HG03342 (cell line): ENCODE measurements at regions not wholly inside any gene's neighbourhood (a gene's known extent, or its start where the extent isn't known, plus 50 kb on each side); places are given as distances from the start of the nearest gene placed in this dataset.
"Not testable (repeated sequence)": the region's sequence is repeated elsewhere in the genome, so short reads cannot be mapped to it uniquely, and the experiment has no call there.

Experiments
- ATAC-seq: cut with Tn5 transposase; IDR thresholded peaks from one replicate; pipeline ENCODE4 v1.9.1; 2021; ENCODE audit warnings: mild to moderate bottlenecking, moderate library complexity; ENCODE audit not compliant: unreplicated experiment

GRCh38 chr11:92045301-92045700 is 179.3 kb upstream of the FAT3 start:
- ATAC-seq: no peak

- no peak for ATAC-seq
Observed at GRCh38 chr11:92035488-92035887, 189.1 kb upstream of the FAT3 start.

- ATAC-seq: not testable (repeated sequence)
Observed at GRCh38 chr11:92027136-92027535, 197.5 kb upstream of the FAT3 start.

- no peak for ATAC-seq
Observed at GRCh38 chr11:92026664-92027063, 198.0 kb upstream of the FAT3 start.

GRCh38 chr11:92024788-92025187 is 199.8 kb upstream of the FAT3 start:
- ATAC-seq: no peak

- no peak for ATAC-seq
Observed at GRCh38 chr11:92022499-92022898, 202.1 kb upstream of the FAT3 start.

- no peak for ATAC-seq
Observed at GRCh38 chr11:92018332-92018731, 206.3 kb upstream of the FAT3 start.

- no peak for ATAC-seq
Observed at GRCh38 chr11:92008249-92008648, 216.4 kb upstream of the FAT3 start.

- ATAC-seq: no peak
Observed at GRCh38 chr11:92002568-92002967, 222.1 kb upstream of the FAT3 start.

- no peak for ATAC-seq
Observed at GRCh38 chr11:91998481-91998880, 226.1 kb upstream of the FAT3 start.

GRCh38 chr11:91997226-91997625 is 227.4 kb upstream of the FAT3 start:
- ATAC-seq: no peak

GRCh38 chr11:91996526-91996925 is 228.1 kb upstream of the FAT3 start:
- ATAC-seq: no peak

- ATAC-seq: not testable (repeated sequence)
Observed at GRCh38 chr11:91988443-91988842, 236.2 kb upstream of the FAT3 start.

GRCh38 chr11:91986218-91986617 is 238.4 kb upstream of the FAT3 start:
- ATAC-seq: no peak

GRCh38 chr11:91984033-91984584 is 240.5 kb upstream of the FAT3 start:
- ATAC-seq: no peak

- no peak for ATAC-seq
Observed at GRCh38 chr11:91981995-91982394, 242.6 kb upstream of the FAT3 start.

- no peak for ATAC-seq
Observed at GRCh38 chr11:91979775-91980174, 244.8 kb upstream of the FAT3 start.

GRCh38 chr11:91978747-91979146 is 245.9 kb upstream of the FAT3 start:
- no peak for ATAC-seq

GRCh38 chr11:91972665-91973266 is 251.9 kb upstream of the FAT3 start:
- no peak for ATAC-seq

- no peak for ATAC-seq
Observed at GRCh38 chr11:91970624-91971023, 254.0 kb upstream of the FAT3 start.

- ATAC-seq: no peak
Observed at GRCh38 chr11:91969486-91969885, 255.1 kb upstream of the FAT3 start.

GRCh38 chr11:91967691-91968045 is 256.9 kb upstream of the FAT3 start:
- ATAC-seq: no peak

GRCh38 chr11:91967026-91967690 is 257.5 kb upstream of the FAT3 start:
- ATAC-seq: no peak
